Eye (tissue), 1 donor: ENCODE measurements at regions not wholly inside any gene's neighbourhood (a gene's known extent, or its start where the extent isn't known, plus 50 kb on each side); places are given as distances from the start of the nearest gene placed in this dataset.
"Not testable (repeated sequence)": the region's sequence is repeated elsewhere in the genome, so short reads cannot be mapped to it uniquely, and the experiment has no call there.

Experiments used
- DNase-seq: peaks from one replicate; pipeline ENCODE4 v3.0.0-alpha.2; 2015

- DNase-seq, result no peak
Observed at GRCh38 chr17:64771980-64772844, 110.1 kb upstream of the SMURF2 start.

- DNase-seq, result no peak
Observed at GRCh38 chr17:64769712-64770111, 107.6 kb upstream of the SMURF2 start.

- no peak for DNase-seq
Observed at GRCh38 chr17:64767269-64767997, 105.3 kb upstream of the SMURF2 start.

- no peak for DNase-seq
Observed at GRCh38 chr17:64765191-64765889, 103.2 kb upstream of the SMURF2 start.

- no peak for DNase-seq
Observed at GRCh38 chr17:64750891-64751677, 89.0 kb upstream of the SMURF2 start.

- no peak for DNase-seq
Observed at GRCh38 chr17:64750478-64750877, 88.4 kb upstream of the SMURF2 start.

- DNase-seq, result no peak
Observed at GRCh38 chr17:64749306-64749705, 87.2 kb upstream of the SMURF2 start.

- peak; percentile 9 for DNase-seq
Observed at GRCh38 chr17:64747938-64748540, 85.9 kb upstream of the SMURF2 start.

- DNase-seq, result no peak
Observed at GRCh38 chr17:64742326-64742725, 80.2 kb upstream of the SMURF2 start.

- DNase-seq, result peak; percentile 59
Observed at GRCh38 chr17:64741916-64742315, 79.8 kb upstream of the SMURF2 start.

- no peak for DNase-seq
Observed at GRCh38 chr17:64741038-64741641, 79.0 kb upstream of the SMURF2 start.

- DNase-seq, result peak; percentile 5
Observed at GRCh38 chr17:64739316-64740058, 77.4 kb upstream of the SMURF2 start.

- DNase-seq, result peak; percentile 31
Observed at GRCh38 chr17:64736804-64737492, 74.8 kb upstream of the SMURF2 start.

GRCh38 chr17:64732336-64733006 is 70.4 kb upstream of the SMURF2 start:
- no peak for DNase-seq

- DNase-seq, result not testable (repeated sequence)
Observed at GRCh38 chr17:64730023-64730422, 67.9 kb upstream of the SMURF2 start.

GRCh38 chr17:64729201-64729600 is 67.1 kb upstream of the SMURF2 start:
- DNase-seq, result no peak

GRCh38 chr17:64728041-64728695 is 66.1 kb upstream of the SMURF2 start:
- no peak for DNase-seq

GRCh38 chr17:64726025-64726424 is 63.9 kb upstream of the SMURF2 start:
- DNase-seq, result not testable (repeated sequence)

GRCh38 chr17:64724246-64724645 is 62.1 kb upstream of the SMURF2 start:
- DNase-seq, result not testable (repeated sequence)
